D721Med (cell line): ENCODE measurements at regions not wholly inside any gene's neighbourhood (a gene's known extent, or its start where the extent isn't known, plus 50 kb on each side); places are given as distances from the start of the nearest gene placed in this dataset.
"Not testable (repeated sequence)": the region's sequence is repeated elsewhere in the genome, so short reads cannot be mapped to it uniquely, and the experiment has no call there.

Experiments used
- DNase-seq: peaks from one replicate; pipeline ENCODE4 v3.0.0; 2011; ENCODE audit warnings: low spot score; ENCODE audit not compliant: insufficient read length
- FAIRE-seq: peaks from 2 replicates; lab custom pipeline; 2011; peaks lifted over from hg19 to GRCh38; lab: Jason Lieb, UNC
- CTCF ChIP-seq: IDR thresholded peaks from 2 replicates; pipeline ENCODE4 v1.5.1; 2012; ENCODE audit warnings: mild to moderate bottlenecking, control low read depth; ENCODE audit not compliant: insufficient read depth; ENCODE audit errors: missing control alignments

- no peak for DNase-seq
- TF ChIP-seq CTCF = no peak
- FAIRE-seq = no peak
Observed at GRCh38 chr5:144040615-144041305, 129.7 kb downstream of the YIPF5 start.

- TF ChIP-seq CTCF = no peak
- DNase-seq (no peak), FAIRE-seq (no peak)
Observed at GRCh38 chr5:144042156-144042555, 128.3 kb downstream of the YIPF5 start.

GRCh38 chr5:144048259-144048856, 122.1 kb downstream of the YIPF5 start:
- FAIRE-seq (no peak), DNase-seq (no peak)
- TF ChIP-seq CTCF = no peak

GRCh38 chr5:144055391-144055790, 115.1 kb downstream of the YIPF5 start:
- not testable (repeated sequence) for FAIRE-seq, DNase-seq

GRCh38 chr5:144060091-144060490, 110.4 kb downstream of the YIPF5 start:
- FAIRE-seq, DNase-seq: not testable (repeated sequence)

- DNase-seq (no peak), FAIRE-seq (no peak)
- TF ChIP-seq CTCF = no peak
Observed at GRCh38 chr5:144060598-144060997, 109.9 kb downstream of the YIPF5 start.

- DNase-seq (no peak), FAIRE-seq (no peak)
- TF ChIP-seq CTCF = no peak
Observed at GRCh38 chr5:144065786-144066185, 104.7 kb downstream of the YIPF5 start.

GRCh38 chr5:144072518-144072927, 97.9 kb downstream of the YIPF5 start:
- DNase-seq = no peak
- FAIRE-seq = no peak
- TF ChIP-seq CTCF = no peak
